Motor neuron (in vitro differentiated cells): ENCODE measurements at regions not wholly inside any gene's neighbourhood (a gene's known extent, or its start where the extent isn't known, plus 50 kb on each side); places are given as distances from the start of the nearest gene placed in this dataset.

Experiments used
- ATAC-seq, 8 experiments: fragments of 200-7000 bp; cut with Tn5 transposase; replicated peaks in 6 of 8; 2 replicates each; pipeline ENCODE4 v1.8.0; 2021; ENCODE audit warnings: mild to moderate bottlenecking in 8 of 8, moderate library complexity in 8 of 8
- H3K27ac ChIP-seq, 2 donors: fragments of 250-450 bp; sonication (Bioruptor Pico); 2 replicates each; pipeline ENCODE4 v1.9.0; 2021; ENCODE audit warnings: antibody characterized with exemption in 2 of 2, mild to moderate bottlenecking in 2 of 2, moderate library complexity in 1 of 2
- H3K4me1 ChIP-seq, 2 donors: fragments of 250-450 bp; sonication (Bioruptor Pico); replicated peaks in 1 of 2; 2 replicates each; pipeline ENCODE4 v1.6.1; 2021; ENCODE audit warnings: antibody characterized with exemption in 2 of 2, mild to moderate bottlenecking in 2 of 2, moderate library complexity in 1 of 2
- H3K4me3 ChIP-seq, 5 donors: fragments of 250-450 bp; sonication (Bioruptor Pico); 2 replicates each; pipeline ENCODE4 v1.9.0; 2021; ENCODE audit warnings: antibody characterized with exemption in 5 of 5, mild to moderate bottlenecking in 5 of 5, moderate library complexity in 4 of 5
- WGBS, 10 experiments: fragments of 450-650 bp; shearing (Covaris generic); methylation state at CpG; one replicate each; pipeline ENCODE4 v1.0.0; 2022; 5-methylcytosine and 5-hydroxymethylcytosine counted together
- in situ Hi-C, 9 experiments: fragments of 400-800 bp; cut with MboI; loops; one replicate each; pipeline ENCODE4 v1.15.0; 2021; ENCODE audit warnings: low sequenced_read_pairs in 9 of 9, low pct_unique_long_range_greater_than_20kb in 2 of 9; ENCODE audit not compliant: unreplicated experiment in 9 of 9

- Histone ChIP-seq H3K4me1 (peaks cover 0 to 9% of the 10 kb centered on the region in 2 donors), H3K4me3 (no peak overlapping the region), H3K27ac (no peak overlapping the region)
- in situ Hi-C loops = loop anchor here in 1 of 9 experiments (25.0 kb wide), 1 partner anchor 316 kb away; no protein-coding TSS in a partner anchor
- peak in 7 of 8 experiments; percentile 10 to 91 (median 45) for ATAC-seq
- whole genome bisulfite sequencing, 10 experiments = 13 to 100% (median 34%) methylated on average over 2 to 12 of the region's 19 CpGs
These were observed 68.6 kb upstream of the FOXA2 start for GRCh38 chr20:22652681-22653588.

GRCh38 chr20:22653658-22654642 is 69.6 kb upstream of the FOXA2 start:
- 14 to 67% (median 37%) methylated on average over 1 to 17 of the region's 21 CpGs; no CpG with 5 or more reads in 2 of the 10 experiments for WGBS, 10 experiments
- no peak overlapping the region for H3K4me3 ChIP-seq
- H3K27ac ChIP-seq = no peak overlapping the region
- in situ Hi-C loops = loop anchor here in 1 of 9 experiments (25.0 kb wide), 1 partner anchor 317 kb away; no protein-coding TSS in a partner anchor
- H3K4me1 ChIP-seq = peaks cover 0 to 9% of the 10 kb centered on the region in 2 donors
- peak in 2 of 8 experiments; percentile 46 to 87 for ATAC-seq

GRCh38 chr20:22663528-22664025 is 79.2 kb upstream of the FOXA2 start:
- Histone ChIP-seq H3K4me3 (no peak overlapping the region), H3K4me1 (no peaks in the 10 kb centered on the region), H3K27ac (no peak overlapping the region)
- in situ Hi-C loops = loop anchor here in 1 of 9 experiments (25.0 kb wide), 1 partner anchor 326 kb away; no protein-coding TSS in a partner anchor
- WGBS, 10 experiments = 0 to 100% (median 30%) methylated on average over 1 to 4 of the region's 4 CpGs; no CpG with 5 or more reads in 2 of the 10 experiments
- ATAC-seq = no peak

GRCh38 chr20:22667198-22667597 is 82.8 kb upstream of the FOXA2 start:
- H3K4me1 ChIP-seq = no peaks in the 10 kb centered on the region
- H3K27ac ChIP-seq = no peak overlapping the region
- 0 to 88% (median 21%) methylated on average over 1 of the region's 1 CpG; no CpG with 5 or more reads in 4 of the 10 experiments for WGBS, 10 experiments
- no peak overlapping the region for H3K4me3 ChIP-seq
- ATAC-seq = no peak
- in situ Hi-C loops = loop anchor here in 1 of 9 experiments (25.0 kb wide), 1 partner anchor 330 kb away; no protein-coding TSS in a partner anchor

GRCh38 chr20:22672191-22672590 is 87.8 kb upstream of the FOXA2 start:
- H3K4me1 ChIP-seq = no peaks in the 10 kb centered on the region
- 54 to 100% (median 78%) methylated on average over 1 of the region's 1 CpG; no CpG with 5 or more reads in 3 of the 10 experiments for WGBS, 10 experiments
- no peak for ATAC-seq
- no peak overlapping the region for H3K27ac ChIP-seq
- in situ Hi-C loops = loop anchor here in 1 of 9 experiments (25.0 kb wide), 1 partner anchor 335 kb away; no protein-coding TSS in a partner anchor
- no peak overlapping the region for H3K4me3 ChIP-seq

- ATAC-seq = no peak
- WGBS, 10 experiments = 8 to 89% (median 85%) methylated on average over 2 to 6 of the region's 6 CpGs; no CpG with 5 or more reads in 6 of the 10 experiments
- Histone ChIP-seq H3K4me3 (no peak overlapping the region), H3K27ac (no peak overlapping the region), H3K4me1 (no peaks in the 10 kb centered on the region)
- in situ Hi-C loops = loop anchor here in 1 of 9 experiments (25.0 kb wide), 1 partner anchor 336 kb away; no protein-coding TSS in a partner anchor
These were observed 89.1 kb upstream of the FOXA2 start for GRCh38 chr20:22673467-22673866.

- WGBS, 10 experiments = 0 to 83% (median 53%) methylated on average over 2 to 5 of the region's 10 CpGs; no CpG with 5 or more reads in 1 of the 10 experiments
- Histone ChIP-seq H3K27ac (no peak overlapping the region), H3K4me1 (no peaks in the 10 kb centered on the region), H3K4me3 (no peak overlapping the region)
- ATAC-seq = no peak
- in situ Hi-C loops = loop anchor here in 5 of 9 experiments (25.0 kb wide), 2 partner anchors 338 to 662 kb away; no protein-coding TSS in a partner anchor
These were observed 91.0 kb upstream of the FOXA2 start for GRCh38 chr20:22675341-22675740.

GRCh38 chr20:22678678-22679077 is 94.3 kb upstream of the FOXA2 start:
- ATAC-seq = no peak
- in situ Hi-C loops = loop anchor here in 5 of 9 experiments (25.0 kb wide), 2 partner anchors 341 to 659 kb away; no protein-coding TSS in a partner anchor
- 33 to 100% (median 72%) methylated on average over 1 to 2 of the region's 2 CpGs; no CpG with 5 or more reads in 4 of the 10 experiments for WGBS, 10 experiments

GRCh38 chr20:22679197-22679596 is 94.8 kb upstream of the FOXA2 start:
- no peak for ATAC-seq
- in situ Hi-C loops = loop anchor here in 5 of 9 experiments (25.0 kb wide), 2 partner anchors 342 to 658 kb away; no protein-coding TSS in a partner anchor
- Histone ChIP-seq H3K27ac (no peak overlapping the region), H3K4me1 (no peaks in the 10 kb centered on the region), H3K4me3 (no peak overlapping the region)
- 40 to 84% (median 69%) methylated on average over 1 to 4 of the region's 4 CpGs; no CpG with 5 or more reads in 2 of the 10 experiments for WGBS, 10 experiments

More at GRCh38 chr20:22678678-22679077, 94.3 kb upstream of the FOXA2 start:
- Histone ChIP-seq H3K4me1 (no peaks in the 10 kb centered on the region), H3K4me3 (no peak overlapping the region), H3K27ac (no peak overlapping the region)

GRCh38 chr20:22680031-22680740 is 95.8 kb upstream of the FOXA2 start:
- H3K27ac ChIP-seq = no peak overlapping the region
- 7 to 81% (median 67%) methylated on average over 2 to 9 of the region's 9 CpGs; no CpG with 5 or more reads in 1 of the 10 experiments for WGBS, 10 experiments
- no peaks in the 10 kb centered on the region for H3K4me1 ChIP-seq
- in situ Hi-C loops = loop anchor here in 7 of 9 experiments (10.0 to 25.0 kb wide), 3 partner anchors 343 to 657 kb away; no protein-coding TSS in a partner anchor
- no peak for ATAC-seq
- H3K4me3 ChIP-seq = no peak overlapping the region

- in situ Hi-C loops = loop anchor here in 7 of 9 experiments (10.0 to 25.0 kb wide), 3 partner anchors 344 to 656 kb away; no protein-coding TSS in a partner anchor
- WGBS, 10 experiments = 10 to 71% (median 45%) methylated on average over 1 to 4 of the region's 4 CpGs
- no peak for ATAC-seq
These were observed 97.3 kb upstream of the FOXA2 start for GRCh38 chr20:22681591-22682248.

More at GRCh38 chr20:22681591-22682248, 97.3 kb upstream of the FOXA2 start:
- Histone ChIP-seq H3K4me3 (no peak overlapping the region), H3K4me1 (peaks cover 0 to 2% of the 10 kb centered on the region in 2 donors), H3K27ac (no peak overlapping the region)
